HCT116 (cell line): ENCODE measurements at regions not wholly inside any gene's neighbourhood (a gene's known extent, or its start where the extent isn't known, plus 50 kb on each side); places are given as distances from the start of the nearest gene placed in this dataset.

Experiments used
- ATAC-seq: fragments of 200-7000 bp; cut with Tn5 transposase; 2 replicates; pipeline ENCODE4 v1.9.1; 2020; ENCODE audit warnings: mild to moderate bottlenecking, moderate library complexity
- BruUV-seq: library from RNA; stranded (reverse); fragments of 400-500 nt; replicated peaks from 2 replicates; lab custom pipeline; 2021; lab: Mats Ljungman, UMichigan
- CTCF ChIA-PET: fragments of 300-600 bp; sonication (Branson Sonifier 250); formaldehyde crosslinking; loops from one replicate; lab custom pipeline; 2021; ENCODE audit warnings: antibody characterized with exemption; lab: Charles Lee
- POLR2A ChIA-PET: fragments of 300-600, 350-600 bp; sonication (Branson Sonifier 250); formaldehyde crosslinking; loops from one replicate; lab custom pipeline; 2021; ENCODE audit warnings: antibody characterized with exemption; lab: Charles Lee
- RAD21 ChIA-PET, 2 experiments: fragments of 300-600 bp; sonication (Branson Sonifier 250); formaldehyde crosslinking; loops; one replicate each; lab custom pipeline; 2023; ENCODE audit warnings: low total read pairs in 2 of 2; ENCODE audit not compliant: uncharacterized antibody in 2 of 2, unreplicated experiment in 2 of 2, low non-redundant PET in 1 of 2; lab: Charles Lee
- DNase-seq: peaks from one replicate; pipeline ENCODE4 v3.0.0-alpha.2; 2010; ENCODE audit warnings: low read depth, low spot score
- H2AFZ ChIP-seq: fragments of 200-600 bp; shearing (Covaris generic), sonication (generic); 2 replicates; pipeline ENCODE4 v1.6.1; 2017; ENCODE audit warnings: low read depth, mixed run types, mixed read lengths, antibody characterized with exemption, low read length; ENCODE audit not compliant: poor library complexity, severe bottlenecking
- H3K27ac ChIP-seq: 2 replicates; pipeline ENCODE4 v1.5.1; 2012; ENCODE audit warnings: low read depth, low read length
- H3K27me3 ChIP-seq: fragments of 200-600 bp; sonication (generic); 2 replicates; pipeline ENCODE4 v1.6.1; 2016; ENCODE audit warnings: mixed run types, low read length, mixed read lengths; ENCODE audit not compliant: insufficient read depth
- H3K36me3 ChIP-seq, 2 experiments: fragments of 200-500 bp in 1 of 2; fragments of 200-600 bp in 1 of 2; sonication (Bioruptor generic) in 1 of 2; sonication (generic) in 1 of 2; 2 replicates each; pipeline versions ENCODE4 v1.5.1 to v1.6.1; 2014 to 2016; ENCODE audit warnings: low read length in 2 of 2, inconsistent platforms in 1 of 2, mixed read lengths in 1 of 2, mixed run types in 1 of 2; ENCODE audit not compliant: insufficient read depth in 2 of 2, control insufficient read depth in 1 of 2
- H3K4me1 ChIP-seq, 2 experiments: fragments of 200-600 bp in 1 of 2; sonication (generic) in 1 of 2; 2 replicates each; pipeline versions ENCODE4 v1.5.1 to v1.6.1; 2012 to 2017; ENCODE audit warnings: low read length in 2 of 2, inconsistent platforms in 1 of 2, mild to moderate bottlenecking in 1 of 2, mixed read lengths in 1 of 2, mixed run types in 1 of 2, moderate library complexity in 1 of 2; ENCODE audit not compliant: insufficient read depth in 2 of 2, control insufficient read depth in 1 of 2
- H3K4me2 ChIP-seq: fragments of 200-600 bp; sonication (generic); 2 replicates; pipeline ENCODE4 v1.6.1; 2017; ENCODE audit warnings: mixed run types, low read length, mixed read lengths
- H3K4me3 ChIP-seq, 2 experiments: fragments of 200-600 bp in 1 of 2; sonication (generic) in 1 of 2; replicated peaks in 1 of 2; 2 replicates each; pipeline ENCODE4 v1.5.1; 2011 to 2016; ENCODE audit warnings: low read length in 2 of 2, control low read depth in 1 of 2, low read depth in 1 of 2, mild to moderate bottlenecking in 1 of 2, mixed read lengths in 1 of 2, mixed run types in 1 of 2
- H3K79me2 ChIP-seq: fragments of 200-600 bp; sonication (generic); 2 replicates; pipeline ENCODE4 v1.6.1; 2017; ENCODE audit warnings: mild to moderate bottlenecking, mixed run types, low read length, moderate library complexity, mixed read lengths; ENCODE audit not compliant: insufficient read depth
- H3K9ac ChIP-seq: fragments of 200-600 bp; sonication (generic); 2 replicates; pipeline ENCODE4 v1.6.1; 2016; ENCODE audit warnings: low read length, mixed read lengths
- H3K9me2 ChIP-seq: fragments of 200-600 bp; sonication (generic), shearing (Covaris generic); 2 replicates; pipeline ENCODE4 v1.6.1; 2017; ENCODE audit warnings: mixed run types, mild to moderate bottlenecking, moderate library complexity; ENCODE audit not compliant: insufficient read depth
- H3K9me3 ChIP-seq, 2 experiments: fragments of 200-500 bp in 1 of 2; fragments of 200-600 bp in 1 of 2; sonication (Bioruptor generic) in 1 of 2; sonication (generic) in 1 of 2; 2 replicates each; pipeline ENCODE4 v1.6.1; 2014 to 2017; ENCODE audit warnings: low read length in 2 of 2, mixed read lengths in 2 of 2, inconsistent platforms in 1 of 2, low read depth in 1 of 2, mild to moderate bottlenecking in 1 of 2, mixed run types in 1 of 2, moderate library complexity in 1 of 2; ENCODE audit not compliant: control insufficient read depth in 1 of 2, insufficient read depth in 1 of 2
- H4K20me1 ChIP-seq: fragments of 200-600 bp; sonication (generic), shearing (Covaris generic); 2 replicates; pipeline ENCODE4 v1.6.1; 2017; ENCODE audit warnings: mixed run types, mild to moderate bottlenecking, moderate library complexity; ENCODE audit not compliant: insufficient read depth
- EZH2phosphoT487 ChIP-seq: fragments of 200-600 bp; IDR thresholded peaks from 2 replicates; pipeline ENCODE4 v1.6.1; 2018; ENCODE audit warnings: antibody characterized with exemption, borderline replicate concordance
- SRF ChIP-seq: IDR thresholded peaks from 2 replicates; pipeline ENCODE4 v1.6.1; 2012; ENCODE audit warnings: low read depth
- YY1 ChIP-seq: IDR thresholded peaks from 2 replicates; pipeline ENCODE4 v1.6.1; 2011; ENCODE audit warnings: low read length, low read depth, moderate library complexity, mild to moderate bottlenecking; ENCODE audit not compliant: insufficient replicate concordance; ENCODE audit errors: extremely low read depth
- ZNF274 ChIP-seq: fragments of 200-500 bp; sonication (Bioruptor generic); IDR thresholded peaks from 2 replicates; pipeline ENCODE4 v1.6.1; 2014; ENCODE audit warnings: mild to moderate bottlenecking, low read depth, low read length, inconsistent platforms
- intact Hi-C: fragments of 100-400 bp; cut with micrococcal nuclease; formaldehyde crosslinking; loops from 2 replicates; pipeline ENCODE4 v1.10.0; 2022
- TF ChIP-seq, protein P1 (sequence below): IDR thresholded peaks from 2 replicates; pipeline ENCODE4 v1.6.1; 2012; ENCODE audit warnings: low read depth

DNA sequence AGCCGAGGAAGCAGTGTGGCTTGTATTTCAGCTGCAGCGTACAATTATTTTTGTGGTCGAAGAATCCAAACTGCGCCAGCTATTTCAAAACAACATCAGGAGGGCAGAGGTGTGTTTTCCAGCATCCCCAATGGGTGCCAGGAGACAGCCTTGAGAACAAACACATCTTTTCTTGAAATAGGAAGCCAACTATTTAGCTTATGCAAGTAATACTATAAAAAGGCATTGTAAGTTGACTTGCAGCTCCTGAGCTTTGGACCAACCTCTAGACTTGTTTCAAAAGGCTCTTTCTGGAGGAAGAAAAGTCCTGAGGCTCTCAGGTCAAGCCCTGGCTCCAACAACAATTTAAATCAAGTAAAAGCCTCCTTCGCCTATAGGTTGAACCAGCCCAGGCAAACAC, 86.6 kb upstream of the HNF1B start (continued):
- TF ChIP-seq, protein P1, sequence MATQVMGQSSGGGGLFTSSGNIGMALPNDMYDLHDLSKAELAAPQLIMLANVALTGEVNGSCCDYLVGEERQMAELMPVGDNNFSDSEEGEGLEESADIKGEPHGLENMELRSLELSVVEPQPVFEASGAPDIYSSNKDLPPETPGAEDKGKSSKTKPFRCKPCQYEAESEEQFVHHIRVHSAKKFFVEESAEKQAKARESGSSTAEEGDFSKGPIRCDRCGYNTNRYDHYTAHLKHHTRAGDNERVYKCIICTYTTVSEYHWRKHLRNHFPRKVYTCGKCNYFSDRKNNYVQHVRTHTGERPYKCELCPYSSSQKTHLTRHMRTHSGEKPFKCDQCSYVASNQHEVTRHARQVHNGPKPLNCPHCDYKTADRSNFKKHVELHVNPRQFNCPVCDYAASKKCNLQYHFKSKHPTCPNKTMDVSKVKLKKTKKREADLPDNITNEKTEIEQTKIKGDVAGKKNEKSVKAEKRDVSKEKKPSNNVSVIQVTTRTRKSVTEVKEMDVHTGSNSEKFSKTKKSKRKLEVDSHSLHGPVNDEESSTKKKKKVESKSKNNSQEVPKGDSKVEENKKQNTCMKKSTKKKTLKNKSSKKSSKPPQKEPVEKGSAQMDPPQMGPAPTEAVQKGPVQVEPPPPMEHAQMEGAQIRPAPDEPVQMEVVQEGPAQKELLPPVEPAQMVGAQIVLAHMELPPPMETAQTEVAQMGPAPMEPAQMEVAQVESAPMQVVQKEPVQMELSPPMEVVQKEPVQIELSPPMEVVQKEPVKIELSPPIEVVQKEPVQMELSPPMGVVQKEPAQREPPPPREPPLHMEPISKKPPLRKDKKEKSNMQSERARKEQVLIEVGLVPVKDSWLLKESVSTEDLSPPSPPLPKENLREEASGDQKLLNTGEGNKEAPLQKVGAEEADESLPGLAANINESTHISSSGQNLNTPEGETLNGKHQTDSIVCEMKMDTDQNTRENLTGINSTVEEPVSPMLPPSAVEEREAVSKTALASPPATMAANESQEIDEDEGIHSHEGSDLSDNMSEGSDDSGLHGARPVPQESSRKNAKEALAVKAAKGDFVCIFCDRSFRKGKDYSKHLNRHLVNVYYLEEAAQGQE: no peak

DNA sequence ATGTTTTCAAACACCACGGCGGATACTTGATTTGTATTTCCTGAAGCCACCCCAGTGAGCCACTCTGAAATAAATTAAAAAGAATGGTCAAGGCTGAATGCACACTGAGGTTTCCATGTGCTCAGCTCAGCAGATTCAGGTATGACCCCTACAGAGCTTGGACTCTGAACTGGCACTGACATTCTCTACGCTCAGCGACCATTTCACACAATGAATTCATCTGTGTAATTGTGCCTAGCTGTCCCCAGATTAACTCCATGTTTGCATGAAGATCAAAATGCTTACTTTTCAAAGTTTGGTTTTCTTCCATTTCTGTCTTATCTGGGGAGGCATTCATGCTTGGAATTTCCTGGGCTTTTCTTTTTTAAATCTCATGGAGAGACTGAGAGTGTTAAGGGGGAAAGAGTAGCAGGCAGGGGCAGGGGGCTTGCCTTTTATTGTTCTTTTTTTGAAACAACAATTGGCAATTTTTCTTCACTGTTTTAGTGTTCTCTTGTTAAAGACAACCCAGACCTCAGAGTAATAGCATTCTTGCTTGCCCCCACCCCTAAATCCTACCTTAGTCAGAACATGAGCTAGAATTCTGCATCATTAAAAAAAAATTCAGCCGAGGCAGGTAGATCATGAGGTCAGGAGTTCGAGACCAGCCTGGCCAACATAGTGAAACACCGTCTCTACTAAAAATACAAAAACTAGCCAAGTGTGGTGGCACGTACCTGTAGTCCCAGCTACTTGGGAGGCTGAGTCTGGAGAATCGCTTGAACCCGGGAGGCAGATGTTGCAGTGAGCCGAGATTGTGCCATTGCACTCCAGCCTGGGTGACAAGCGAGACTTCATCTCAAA, 85.5 kb upstream of the HNF1B start:
- no peak overlapping the region for H3K27ac ChIP-seq

More for the DNA sequence above, 85.5 kb upstream of the HNF1B start:
- POLR2A ChIA-PET: no interaction called here
- no peaks in the 10 kb centered on the region for H3K9me3 ChIP-seq
- TF ChIP-seq YY1: no peak
- no peak for TF ChIP-seq ZNF274
- TF ChIP-seq EZH2phosphoT487: no peak
- TF ChIP-seq SRF: no peak
- TF ChIP-seq, all 23 proteins: peak for 0
- ATAC-seq (no peak), DNase-seq (no peak)
- Histone ChIP-seq H3K4me1 (peaks cover 7 to 23% of the 10 kb centered on the region in 2 experiments), H3K36me3 (no peaks in the 10 kb centered on the region), H2AFZ (no peak overlapping the region), H3K4me2 (no peak overlapping the region), H3K9me2 (no peaks in the 10 kb centered on the region), H3K79me2 (no peaks in the 10 kb centered on the region), H4K20me1 (no peaks in the 10 kb centered on the region), H3K27me3 (no peaks in the 10 kb centered on the region), H3K9ac (no peak overlapping the region), H3K4me3 (no peak overlapping the region)
- ChIA-PET RAD21 (interaction anchor here in 1 of 2 experiments (0.7 kb wide), 1 partner anchor 31 kb away, joined by 4 read pairs; no protein-coding TSS in a partner anchor), CTCF (interaction anchor here (1.1 to 1.5 kb wide), 2 partner anchors 14 kb away, joined by 3 read pairs; no protein-coding TSS in a partner anchor)
- intact Hi-C loops: no loop called here
- BruUV-seq: no TSS peak
